Ishikawa (cell line): ENCODE measurements at regions not wholly inside any gene's neighbourhood (a gene's known extent, or its start where the extent isn't known, plus 50 kb on each side); places are given as distances from the start of the nearest gene placed in this dataset.

ENCODE experiments used
- CREB1 ChIP-seq: IDR thresholded peaks from 2 replicates; pipeline ENCODE4 v1.6.1; 2012; ENCODE audit warnings: low read depth
- EP300 ChIP-seq: IDR thresholded peaks from 2 replicates; pipeline ENCODE4 v1.6.1; 2012; ENCODE audit warnings: borderline replicate concordance
- RAD21 ChIP-seq: IDR thresholded peaks from 2 replicates; pipeline ENCODE4 v1.6.1; 2012; ENCODE audit warnings: low read depth
- TAF1 ChIP-seq: IDR thresholded peaks from 2 replicates; pipeline ENCODE4 v1.6.1; 2012; ENCODE audit warnings: low read depth, mild to moderate bottlenecking
- TCF12 ChIP-seq: IDR thresholded peaks from 2 replicates; pipeline ENCODE4 v1.6.1; 2012; ENCODE audit warnings: low read depth
- TEAD4 ChIP-seq: IDR thresholded peaks from 2 replicates; pipeline ENCODE4 v1.6.1; 2012
- ZBTB7A ChIP-seq: IDR thresholded peaks from 2 replicates; pipeline ENCODE4 v1.6.1; 2012; ENCODE audit warnings: low read depth
- TF ChIP-seq, protein P1 (sequence below): IDR thresholded peaks from 2 replicates; pipeline ENCODE4 v1.6.1; 2012
- TF ChIP-seq, protein P2 (sequence below): IDR thresholded peaks from 2 replicates; pipeline ENCODE4 v1.6.1; 2012; ENCODE audit warnings: low read depth, mild to moderate bottlenecking

DNA sequence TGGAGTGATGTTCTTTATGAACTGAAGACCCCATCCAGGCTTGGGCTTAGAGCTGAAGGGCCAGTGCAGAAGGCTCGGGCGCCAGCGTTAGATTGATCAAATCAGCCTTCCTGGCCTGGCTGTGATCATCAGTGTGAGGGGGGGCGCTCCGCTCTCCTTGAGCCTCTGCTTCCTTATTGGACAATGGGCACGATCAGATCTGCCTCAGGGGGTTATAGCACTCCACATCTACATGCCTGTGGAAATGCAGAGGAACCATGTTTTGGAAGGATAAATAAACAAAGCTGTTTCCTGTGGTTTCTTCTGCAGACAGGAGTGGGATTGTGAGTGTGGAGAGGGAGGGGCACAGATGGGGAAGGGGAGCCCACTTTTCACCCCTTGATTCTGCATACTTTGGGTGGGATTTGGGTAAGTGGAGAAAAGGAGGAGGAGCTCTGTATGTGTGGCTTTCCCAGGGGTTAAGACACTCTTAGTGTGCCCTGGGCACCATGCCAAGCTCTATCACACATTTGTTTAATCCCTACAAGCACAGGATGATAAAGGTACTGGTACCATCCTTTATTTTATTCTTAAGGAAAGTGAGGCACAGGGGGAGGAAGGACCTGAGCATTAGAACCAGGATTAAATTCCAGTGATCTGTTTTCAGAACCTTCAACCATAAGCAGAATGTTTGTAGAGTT lies 150.5 kb downstream of the EN1 start:
- TF ChIP-seq, protein P1, sequence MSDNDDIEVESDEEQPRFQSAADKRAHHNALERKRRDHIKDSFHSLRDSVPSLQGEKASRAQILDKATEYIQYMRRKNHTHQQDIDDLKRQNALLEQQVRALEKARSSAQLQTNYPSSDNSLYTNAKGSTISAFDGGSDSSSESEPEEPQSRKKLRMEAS: no peak
- no peak for TF ChIP-seq RAD21
- TF ChIP-seq EP300: no peak
- TF ChIP-seq ZBTB7A: no peak
- no peak for TF ChIP-seq CREB1
- no peak for TF ChIP-seq TEAD4
- no peak for TF ChIP-seq TCF12
- TF ChIP-seq, protein P2, sequence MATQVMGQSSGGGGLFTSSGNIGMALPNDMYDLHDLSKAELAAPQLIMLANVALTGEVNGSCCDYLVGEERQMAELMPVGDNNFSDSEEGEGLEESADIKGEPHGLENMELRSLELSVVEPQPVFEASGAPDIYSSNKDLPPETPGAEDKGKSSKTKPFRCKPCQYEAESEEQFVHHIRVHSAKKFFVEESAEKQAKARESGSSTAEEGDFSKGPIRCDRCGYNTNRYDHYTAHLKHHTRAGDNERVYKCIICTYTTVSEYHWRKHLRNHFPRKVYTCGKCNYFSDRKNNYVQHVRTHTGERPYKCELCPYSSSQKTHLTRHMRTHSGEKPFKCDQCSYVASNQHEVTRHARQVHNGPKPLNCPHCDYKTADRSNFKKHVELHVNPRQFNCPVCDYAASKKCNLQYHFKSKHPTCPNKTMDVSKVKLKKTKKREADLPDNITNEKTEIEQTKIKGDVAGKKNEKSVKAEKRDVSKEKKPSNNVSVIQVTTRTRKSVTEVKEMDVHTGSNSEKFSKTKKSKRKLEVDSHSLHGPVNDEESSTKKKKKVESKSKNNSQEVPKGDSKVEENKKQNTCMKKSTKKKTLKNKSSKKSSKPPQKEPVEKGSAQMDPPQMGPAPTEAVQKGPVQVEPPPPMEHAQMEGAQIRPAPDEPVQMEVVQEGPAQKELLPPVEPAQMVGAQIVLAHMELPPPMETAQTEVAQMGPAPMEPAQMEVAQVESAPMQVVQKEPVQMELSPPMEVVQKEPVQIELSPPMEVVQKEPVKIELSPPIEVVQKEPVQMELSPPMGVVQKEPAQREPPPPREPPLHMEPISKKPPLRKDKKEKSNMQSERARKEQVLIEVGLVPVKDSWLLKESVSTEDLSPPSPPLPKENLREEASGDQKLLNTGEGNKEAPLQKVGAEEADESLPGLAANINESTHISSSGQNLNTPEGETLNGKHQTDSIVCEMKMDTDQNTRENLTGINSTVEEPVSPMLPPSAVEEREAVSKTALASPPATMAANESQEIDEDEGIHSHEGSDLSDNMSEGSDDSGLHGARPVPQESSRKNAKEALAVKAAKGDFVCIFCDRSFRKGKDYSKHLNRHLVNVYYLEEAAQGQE: no peak
- no peak for TF ChIP-seq TAF1
